Kidney (tissue), 13 donors: ENCODE measurements at regions not wholly inside any gene's neighbourhood (a gene's known extent, or its start where the extent isn't known, plus 50 kb on each side); places are given as distances from the start of the nearest gene placed in this dataset.

Source experiments
- DNase-seq, 5 donors: peaks; one replicate each; pipeline ENCODE4 v3.0.0-alpha.2; 2013 to 2020
- FAIRE-seq: peaks from 2 replicates; lab custom pipeline; 2012; peaks lifted over from hg19 to GRCh38; lab: Jason Lieb, UNC
- H3K27ac ChIP-seq, 2 donors: one replicate each; pipeline ENCODE4 v1.7.0; 2013; ENCODE audit warnings: low read depth in 2 of 2, low read length in 2 of 2, inconsistent platforms in 1 of 2
- H3K27me3 ChIP-seq: one replicate; pipeline ENCODE4 v1.7.1; 2013; ENCODE audit warnings: low read length, inconsistent platforms; ENCODE audit not compliant: control insufficient read depth, insufficient read depth
- H3K36me3 ChIP-seq, 3 donors: one replicate each; pipeline versions ENCODE4 v1.7.0 to v1.7.1; 2013; ENCODE audit warnings: low read length in 3 of 3, control low read depth in 1 of 3, inconsistent platforms in 1 of 3; ENCODE audit not compliant: insufficient read depth in 3 of 3, control insufficient read depth in 2 of 3
- H3K4me1 ChIP-seq, 3 donors: one replicate each; pipeline versions ENCODE4 v1.7.0 to v1.7.1; 2013; ENCODE audit warnings: low read length in 3 of 3, inconsistent platforms in 1 of 3, low read depth in 1 of 3; ENCODE audit not compliant: control insufficient read depth in 2 of 3, insufficient read depth in 2 of 3
- H3K4me3 ChIP-seq, 3 donors: one replicate each; pipeline versions ENCODE4 v1.7.0 to v1.8.1; 2013; ENCODE audit warnings: low read length in 3 of 3, control low read depth in 1 of 3, inconsistent platforms in 1 of 3
- H3K9ac ChIP-seq, 3 donors: one replicate each; pipeline versions ENCODE4 v1.7.0 to v1.7.1; 2013; ENCODE audit warnings: low read length in 3 of 3, control low read depth in 1 of 3, inconsistent platforms in 1 of 3
- H3K9me3 ChIP-seq, 3 donors: one replicate each; pipeline versions ENCODE4 v1.7.0 to v1.7.1; 2013; ENCODE audit warnings: low read length in 3 of 3, control low read depth in 1 of 3, inconsistent platforms in 1 of 3; ENCODE audit not compliant: control insufficient read depth in 2 of 3, insufficient read depth in 1 of 3
- CTCF ChIP-seq: IDR thresholded peaks from 3 replicates; pipeline ENCODE4 v1.5.1; 2012; ENCODE audit warnings: mild to moderate bottlenecking, moderate library complexity, borderline replicate concordance; ENCODE audit not compliant: insufficient read depth; ENCODE audit errors: extremely low read depth
- intact Hi-C: fragments of 100-400 bp; cut with DNase I; formaldehyde crosslinking; loops from one replicate; pipeline ENCODE4 v1.11.1; 2022
- donor health status: control.
- donor health status: control.
- donor health status: control.
- donor health status: control.
- donor health status: control.
- donor health status: DM: yes; HTN: yes; CAD: no.
- donor health status: Normal renal cell carcinoma (clear cell type).

- TF ChIP-seq CTCF = no peak
- FAIRE-seq (no peak), DNase-seq (peak in 2 of 5 donors; percentile 7 to 46)
- H3K27ac ChIP-seq = no peak overlapping the region
- H3K9me3 ChIP-seq = no peaks in the 10 kb centered on the region
- H3K27me3 ChIP-seq = no peaks in the 10 kb centered on the region
- H3K4me3 ChIP-seq = no peak overlapping the region
- no peaks in the 10 kb centered on the region for H3K4me1 ChIP-seq
- no peak overlapping the region for H3K9ac ChIP-seq
- no peaks in the 10 kb centered on the region for H3K36me3 ChIP-seq
- intact Hi-C loops = no loop called here
These were observed 86.1 kb upstream of the CEP78 start for GRCh38 chr9:78149702-78150291.

GRCh38 chr9:78146241-78146640 lies 89.6 kb upstream of the CEP78 start:
- Histone ChIP-seq H3K9ac (no peak overlapping the region), H3K4me1 (no peaks in the 10 kb centered on the region), H3K9me3 (peaks cover 0 to 7% (median 0%) of the 10 kb centered on the region in 3 donors), H3K4me3 (no peak overlapping the region), H3K36me3 (no peaks in the 10 kb centered on the region), H3K27ac (no peak overlapping the region), H3K27me3 (no peaks in the 10 kb centered on the region)
- no peak for DNase-seq
- intact Hi-C loops = no loop called here
- FAIRE-seq = no peak
- no peak for TF ChIP-seq CTCF

GRCh38 chr9:78144663-78145377 lies 91.1 kb upstream of the CEP78 start:
- no peak overlapping the region for H3K27ac ChIP-seq
- intact Hi-C loops = no loop called here
- no peaks in the 10 kb centered on the region for H3K36me3 ChIP-seq
- H3K4me1 ChIP-seq = no peaks in the 10 kb centered on the region
- H3K9ac ChIP-seq = no peak overlapping the region
- H3K9me3 ChIP-seq = peaks cover 0 to 9% (median 0%) of the 10 kb centered on the region in 3 donors
- no peaks in the 10 kb centered on the region for H3K27me3 ChIP-seq
- H3K4me3 ChIP-seq = no peak overlapping the region
- FAIRE-seq (peak; percentile 33), DNase-seq (peak in 1 of 5 donors; percentile 47)
- TF ChIP-seq CTCF = no peak
